Mesenchymal stem cell (in vitro differentiated cells and primary cell): ENCODE measurements at regions not wholly inside any gene's neighbourhood (a gene's known extent, or its start where the extent isn't known, plus 50 kb on each side); places are given as distances from the start of the nearest gene placed in this dataset.

Experiments
- DNase-seq: peaks from one replicate; pipeline ENCODE4 v3.0.0-alpha.2; 2013
- H2AFZ ChIP-seq: one replicate; pipeline ENCODE4 v1.6.1; 2013; ENCODE audit warnings: low read depth, mild to moderate bottlenecking, control low read depth, inconsistent platforms, low read length, moderate library complexity
- H2AK5ac ChIP-seq: 2 replicates; pipeline ENCODE4 v1.6.1; 2013; ENCODE audit warnings: low read length, moderate library complexity, mild to moderate bottlenecking, inconsistent platforms; ENCODE audit not compliant: severe bottlenecking
- H2BK120ac ChIP-seq: one replicate; pipeline ENCODE4 v1.6.1; 2013; ENCODE audit warnings: low read depth, mild to moderate bottlenecking, inconsistent platforms, low read length, moderate library complexity
- H2BK12ac ChIP-seq, 2 experiments: one replicate each; pipeline ENCODE4 v1.6.1; 2013; ENCODE audit warnings: inconsistent platforms in 2 of 2, low read length in 2 of 2, mild to moderate bottlenecking in 2 of 2, moderate library complexity in 2 of 2, control low read depth in 1 of 2
- H2BK15ac ChIP-seq: one replicate; pipeline ENCODE4 v1.6.1; 2013; ENCODE audit warnings: mild to moderate bottlenecking, low read depth, inconsistent platforms; ENCODE audit not compliant: poor library complexity, severe bottlenecking
- H2BK5ac ChIP-seq: 2 replicates; pipeline ENCODE4 v1.6.1; 2013; ENCODE audit warnings: low read depth, mild to moderate bottlenecking, low read length, control low read depth, inconsistent platforms; ENCODE audit not compliant: poor library complexity, severe bottlenecking
- H3K14ac ChIP-seq, 2 experiments: one replicate each; pipeline ENCODE4 v1.6.1; 2013; ENCODE audit warnings: inconsistent platforms in 2 of 2, low read length in 2 of 2, control low read depth in 1 of 2, mild to moderate bottlenecking in 1 of 2, moderate library complexity in 1 of 2
- H3K18ac ChIP-seq, 2 experiments: one replicate each; pipeline ENCODE4 v1.6.1; 2013; ENCODE audit warnings: inconsistent platforms in 2 of 2, low read length in 2 of 2, control low read depth in 1 of 2, low read depth in 1 of 2, mild to moderate bottlenecking in 1 of 2
- H3K23ac ChIP-seq, 2 experiments: one replicate each; pipeline ENCODE4 v1.6.1; 2013; ENCODE audit warnings: inconsistent platforms in 2 of 2, low read length in 2 of 2, mild to moderate bottlenecking in 2 of 2, moderate library complexity in 2 of 2, control low read depth in 1 of 2
- H3K27ac ChIP-seq: 2 replicates; pipeline ENCODE4 v1.5.1; 2013; ENCODE audit warnings: mild to moderate bottlenecking, moderate library complexity, low read length, control low read depth, inconsistent platforms; ENCODE audit not compliant: poor library complexity, severe bottlenecking
- H3K27me3 ChIP-seq, 2 experiments: 2 replicates each; pipeline versions ENCODE4 v1.6.1 to v1.7.0; 2013; ENCODE audit warnings: low read length in 2 of 2, mild to moderate bottlenecking in 2 of 2, moderate library complexity in 2 of 2, control low read depth in 1 of 2, inconsistent platforms in 1 of 2; ENCODE audit not compliant: control insufficient read depth in 1 of 2, insufficient read depth in 1 of 2
- H3K36me3 ChIP-seq, 2 experiments: 2 replicates each; pipeline versions ENCODE4 v1.6.1 to v1.7.0; 2013; ENCODE audit warnings: low read length in 2 of 2, control low read depth in 1 of 2, inconsistent platforms in 1 of 2, low read depth in 1 of 2, mild to moderate bottlenecking in 1 of 2; ENCODE audit not compliant: insufficient read depth in 2 of 2, control insufficient read depth in 1 of 2
- H3K4ac ChIP-seq, 2 experiments: one replicate each; pipeline ENCODE4 v1.6.1; 2013; ENCODE audit warnings: inconsistent platforms in 2 of 2, low read length in 2 of 2, mild to moderate bottlenecking in 2 of 2, moderate library complexity in 2 of 2, control low read depth in 1 of 2, low read depth in 1 of 2
- H3K4me1 ChIP-seq: 2 replicates; pipeline ENCODE4 v1.6.1; 2013; ENCODE audit warnings: low read depth, low read length, control low read depth; ENCODE audit not compliant: control insufficient read depth, insufficient read depth
- H3K4me2 ChIP-seq: 2 replicates; pipeline ENCODE4 v1.6.1; 2013; ENCODE audit warnings: low read length, mild to moderate bottlenecking, inconsistent platforms; ENCODE audit not compliant: poor library complexity, severe bottlenecking
- H3K4me3 ChIP-seq, 2 experiments: 2 replicates each; pipeline versions ENCODE4 v1.5.1 to v1.7.0; 2013; ENCODE audit warnings: low read length in 2 of 2, mild to moderate bottlenecking in 2 of 2, control low read depth in 1 of 2, low read depth in 1 of 2; ENCODE audit not compliant: insufficient read depth in 1 of 2
- H3K79me1 ChIP-seq: replicated peaks from 2 replicates; pipeline ENCODE4 v1.6.1; 2013; ENCODE audit warnings: mild to moderate bottlenecking, control low read depth, low read length, inconsistent platforms; ENCODE audit not compliant: poor library complexity, severe bottlenecking
- H3K9ac ChIP-seq: 2 replicates; pipeline ENCODE4 v1.7.0; 2013; ENCODE audit warnings: mild to moderate bottlenecking, low read length, moderate library complexity
- H3K9me3 ChIP-seq: 2 replicates; pipeline ENCODE4 v1.7.0; 2013; ENCODE audit warnings: mild to moderate bottlenecking, low read length; ENCODE audit not compliant: control insufficient read depth
- H4K8ac ChIP-seq: one replicate; pipeline ENCODE4 v1.6.1; 2013; ENCODE audit warnings: inconsistent platforms, mild to moderate bottlenecking, low read length, moderate library complexity
- H4K91ac ChIP-seq: one replicate; pipeline ENCODE4 v1.6.1; 2013; ENCODE audit warnings: mild to moderate bottlenecking, low read length, inconsistent platforms
- WGBS: methylation state at CpG from one replicate; pipeline ENCODE4 v1.1.7; 2013; ENCODE audit warnings: mixed read lengths; 5-methylcytosine and 5-hydroxymethylcytosine counted together

DNA sequence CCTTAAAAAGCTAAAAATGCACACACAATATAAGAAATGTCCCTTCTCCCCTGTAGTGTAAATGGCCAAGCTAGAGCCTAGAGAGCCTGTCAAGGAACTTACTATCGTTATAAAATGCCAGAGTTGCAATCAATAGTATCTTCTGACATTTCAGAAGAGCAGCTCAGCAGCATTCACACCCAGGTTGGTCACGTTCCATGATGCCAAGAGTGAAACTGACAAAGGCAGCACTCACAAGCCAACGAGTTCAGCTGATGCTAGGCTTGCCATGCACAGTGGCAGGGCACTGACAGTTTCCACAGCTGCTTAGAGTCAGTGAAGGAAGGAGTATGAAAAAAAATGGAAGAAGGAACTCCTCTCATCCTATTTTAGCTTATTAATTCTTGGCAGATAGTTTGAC, 331.4 kb upstream of the CCDC54 start:
- Histone ChIP-seq H3K9me3 (no peaks in the 10 kb centered on the region), H3K23ac (no peak overlapping the region), H3K4me2 (no peak overlapping the region), H2AK5ac (no peak overlapping the region), H3K4me1 (no peaks in the 10 kb centered on the region), H3K36me3 (no peaks in the 10 kb centered on the region), H2BK120ac (no peak overlapping the region), H2BK5ac (no peak overlapping the region), H2BK15ac (no peak overlapping the region), H2AFZ (no peak overlapping the region), H3K18ac (no peak overlapping the region), H3K4me3 (no peak overlapping the region), H3K27me3 (no peaks in the 10 kb centered on the region), H4K91ac (no peak overlapping the region), H3K14ac (no peak overlapping the region), H3K4ac (no peak overlapping the region), H3K27ac (no peak overlapping the region), H3K79me1 (no peaks in the 10 kb centered on the region), H3K9ac (no peak overlapping the region), H2BK12ac (no peak overlapping the region), H4K8ac (no peak overlapping the region)
- DNase-seq = no peak
- WGBS = 86% methylated on average over 3 of the region's 3 CpGs

DNA sequence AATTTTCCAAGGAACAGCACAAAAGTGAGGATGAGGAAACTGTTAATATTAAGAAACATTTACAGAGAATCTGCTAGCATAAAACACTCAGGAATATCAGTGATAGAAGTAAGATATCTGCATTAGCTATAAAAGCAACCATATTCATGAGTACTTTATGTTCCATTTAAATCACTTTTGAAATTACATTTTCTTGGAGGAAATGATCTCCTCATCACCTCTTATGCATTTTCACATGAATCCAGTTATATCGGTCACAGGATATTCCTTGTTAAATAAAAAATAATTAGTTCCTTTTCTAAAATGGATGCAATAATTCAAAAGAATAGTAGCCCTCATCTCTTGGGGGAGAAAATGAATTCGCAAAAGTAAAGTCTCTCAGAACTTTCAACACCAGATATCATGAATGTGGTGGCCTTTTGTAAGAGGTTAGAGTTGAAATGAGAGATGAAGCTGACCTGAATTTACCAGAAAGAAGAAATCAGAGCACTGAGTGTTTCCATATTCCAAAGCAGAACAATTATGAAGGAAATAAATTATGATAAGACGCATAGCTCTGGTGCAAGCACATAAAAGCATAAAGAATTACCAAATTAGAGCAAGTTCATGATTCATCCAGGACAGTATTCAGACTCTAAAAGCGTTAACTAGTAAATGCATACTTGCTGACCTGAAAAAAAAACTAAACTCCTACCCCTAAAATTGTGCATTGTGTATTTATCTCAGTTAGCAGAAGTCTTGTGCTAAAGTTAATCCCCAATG, 321.9 kb upstream of the CCDC54 start:
- no peak overlapping the region for H3K27ac ChIP-seq
- no peak overlapping the region for H2BK120ac ChIP-seq
- H3K79me1 ChIP-seq = no peaks in the 10 kb centered on the region
- H2BK5ac ChIP-seq = no peak overlapping the region
- H3K14ac ChIP-seq = no peak overlapping the region
- H3K36me3 ChIP-seq = no peaks in the 10 kb centered on the region
- no peak overlapping the region for H4K91ac ChIP-seq
- no peak overlapping the region for H3K9ac ChIP-seq
- H3K4me2 ChIP-seq = no peak overlapping the region
- H3K4me3 ChIP-seq = no peak overlapping the region
- H3K4ac ChIP-seq = no peak overlapping the region
- H3K4me1 ChIP-seq = no peaks in the 10 kb centered on the region
- H2AFZ ChIP-seq = no peak overlapping the region
- WGBS = 93% methylated on average over 2 of the region's 4 CpGs
- H3K9me3 ChIP-seq = no peaks in the 10 kb centered on the region
- H3K27me3 ChIP-seq = no peaks in the 10 kb centered on the region
- H2AK5ac ChIP-seq = no peak overlapping the region
- no peak overlapping the region for H4K8ac ChIP-seq
- H3K18ac ChIP-seq = no peak overlapping the region
- no peak overlapping the region for H2BK12ac ChIP-seq
- no peak overlapping the region for H3K23ac ChIP-seq
- H2BK15ac ChIP-seq = no peak overlapping the region
- no peak for DNase-seq

DNA sequence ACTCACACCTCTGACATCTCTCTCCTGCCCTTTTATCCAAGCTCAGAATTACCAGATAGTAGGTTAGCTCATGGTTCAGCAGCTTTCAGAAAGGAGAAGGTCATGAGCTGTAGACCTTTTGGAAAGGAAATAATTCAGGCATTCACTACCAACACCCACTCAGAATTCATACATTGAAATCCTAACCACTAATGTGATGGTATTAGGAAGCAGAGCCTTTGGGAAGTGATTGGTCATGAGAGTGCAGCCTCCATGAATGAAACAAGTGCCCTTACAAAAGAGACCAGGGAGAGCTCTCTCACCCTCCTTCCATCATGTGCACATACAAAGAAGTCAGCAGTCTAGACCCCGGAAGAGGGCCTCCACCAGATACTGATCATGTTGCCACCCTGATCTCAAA, 315.8 kb upstream of the CCDC54 start:
- no peak overlapping the region for H3K14ac ChIP-seq
- WGBS = 100% methylated on average over 1 of the region's 1 CpG
- no peak overlapping the region for H2BK15ac ChIP-seq
- no peak overlapping the region for H3K18ac ChIP-seq
- no peak overlapping the region for H2AK5ac ChIP-seq
- H4K91ac ChIP-seq = no peak overlapping the region
- no peaks in the 10 kb centered on the region for H3K4me1 ChIP-seq
- H3K27me3 ChIP-seq = no peaks in the 10 kb centered on the region
- H2BK12ac ChIP-seq = no peak overlapping the region
- H2BK5ac ChIP-seq = no peak overlapping the region
- H3K27ac ChIP-seq = no peak overlapping the region
- no peak overlapping the region for H4K8ac ChIP-seq
- H3K9ac ChIP-seq = no peak overlapping the region
- H2AFZ ChIP-seq = no peak overlapping the region
- H3K4me2 ChIP-seq = no peak overlapping the region
- no peak overlapping the region for H3K4ac ChIP-seq
- no peak overlapping the region for H3K23ac ChIP-seq
- no peaks in the 10 kb centered on the region for H3K79me1 ChIP-seq
- H3K9me3 ChIP-seq = no peaks in the 10 kb centered on the region
- no peaks in the 10 kb centered on the region for H3K36me3 ChIP-seq
- DNase-seq = no peak
- H2BK120ac ChIP-seq = no peak overlapping the region
- no peak overlapping the region for H3K4me3 ChIP-seq

DNA sequence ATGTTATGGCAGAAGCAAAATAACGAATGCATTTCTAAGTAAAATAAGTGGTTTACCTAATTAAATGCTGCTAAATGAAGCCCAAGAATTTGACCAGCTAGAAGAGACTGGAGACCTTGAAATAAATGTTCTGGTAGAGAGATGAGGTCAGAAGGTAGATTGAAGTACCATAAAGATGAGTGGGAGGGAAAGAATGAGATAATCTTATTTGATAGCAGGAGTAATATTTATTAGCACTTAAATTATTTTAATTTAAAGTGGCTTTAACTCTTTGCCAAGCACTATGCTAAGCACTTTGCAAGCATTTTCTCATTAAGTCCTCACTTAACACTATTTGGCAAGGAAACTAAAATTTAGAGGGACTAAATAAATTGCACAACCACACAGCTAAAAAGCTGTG, 314.9 kb upstream of the CCDC54 start:
- H3K36me3 ChIP-seq = no peaks in the 10 kb centered on the region
- no peak overlapping the region for H2BK120ac ChIP-seq
- H3K4me3 ChIP-seq = no peak overlapping the region
- H2BK12ac ChIP-seq = no peak overlapping the region
- no peak overlapping the region for H2BK15ac ChIP-seq
- H4K8ac ChIP-seq = no peak overlapping the region
- H2AK5ac ChIP-seq = no peak overlapping the region
- H3K4me2 ChIP-seq = no peak overlapping the region
- no peak overlapping the region for H3K18ac ChIP-seq
- WGBS = 96% methylated on average over 1 of the region's 1 CpG
- H2AFZ ChIP-seq = no peak overlapping the region
- no peak overlapping the region for H3K9ac ChIP-seq
- no peak overlapping the region for H4K91ac ChIP-seq
- no peak overlapping the region for H3K27ac ChIP-seq
- H2BK5ac ChIP-seq = no peak overlapping the region
- H3K4ac ChIP-seq = no peak overlapping the region
- no peaks in the 10 kb centered on the region for H3K79me1 ChIP-seq
- DNase-seq = no peak
- no peaks in the 10 kb centered on the region for H3K4me1 ChIP-seq
- H3K27me3 ChIP-seq = no peaks in the 10 kb centered on the region
- H3K9me3 ChIP-seq = no peaks in the 10 kb centered on the region
- H3K23ac ChIP-seq = no peak overlapping the region
- no peak overlapping the region for H3K14ac ChIP-seq
